IPS DF 6.9 (cell line): ENCODE measurements at regions not wholly inside any gene's neighbourhood (a gene's known extent, or its start where the extent isn't known, plus 50 kb on each side); places are given as distances from the start of the nearest gene placed in this dataset.

ENCODE experiments used
- DNase-seq: peaks from one replicate; pipeline ENCODE4 v3.0.0-alpha.2; 2013; ENCODE audit warnings: low read depth, low spot score
- H3K27ac ChIP-seq: one replicate; pipeline ENCODE4 v1.5.1; 2013; ENCODE audit warnings: low read length, control low read depth
- H3K27me3 ChIP-seq: 2 replicates; pipeline ENCODE4 v1.6.1; 2013; ENCODE audit warnings: mild to moderate bottlenecking, low read length; ENCODE audit not compliant: control insufficient read depth, insufficient read depth
- H3K36me3 ChIP-seq: 2 replicates; pipeline ENCODE4 v1.6.1; 2013; ENCODE audit warnings: low read length; ENCODE audit not compliant: control insufficient read depth, insufficient read depth
- H3K4me1 ChIP-seq: 2 replicates; pipeline ENCODE4 v1.6.1; 2013; ENCODE audit warnings: low read length; ENCODE audit not compliant: control insufficient read depth, insufficient read depth
- H3K4me3 ChIP-seq: 2 replicates; pipeline ENCODE4 v1.5.1; 2013; ENCODE audit warnings: mild to moderate bottlenecking, low read length
- H3K9me3 ChIP-seq: 2 replicates; pipeline ENCODE4 v1.6.1; 2013; ENCODE audit warnings: low read length, inconsistent platforms; ENCODE audit not compliant: control insufficient read depth, insufficient read depth
- WGBS: extraction: QIAGEN DNeasy Blood & Tissue Kit; methylation state at CpG from one replicate; pipeline ENCODE4 v1.1.7; 2013; ENCODE audit warnings: mixed read lengths, missing lambda C conversion rate; ENCODE audit not compliant: insufficient read length, insufficient coverage; 5-methylcytosine and 5-hydroxymethylcytosine counted together

- Histone ChIP-seq H3K9me3 (no peaks in the 10 kb centered on the region), H3K27ac (no peak overlapping the region), H3K4me3 (no peak overlapping the region), H3K4me1 (0 out of 2 replicates have a peak, but pooled peaks cover 3% of the 10 kb centered on the region), H3K27me3 (no peaks in the 10 kb centered on the region), H3K36me3 (no peaks in the 10 kb centered on the region)
- DNase-seq = no peak
- whole genome bisulfite sequencing = no CpG with 5 or more reads among the region's 6 CpGs
These were observed 78.6 kb upstream of the ZFHX3 start for GRCh38 chr16:73126525-73126853.

GRCh38 chr16:73125850-73126524 lies 78.1 kb upstream of the ZFHX3 start:
- no peak for DNase-seq
- no peaks in the 10 kb centered on the region for H3K9me3 ChIP-seq
- H3K27me3 ChIP-seq = no peaks in the 10 kb centered on the region
- WGBS = no CpG with 5 or more reads among the region's 7 CpGs
- no peaks in the 10 kb centered on the region for H3K36me3 ChIP-seq
- no peak overlapping the region for H3K4me3 ChIP-seq
- H3K27ac ChIP-seq = no peak overlapping the region
- 0 out of 2 replicates have a peak, but pooled peaks cover 3% of the 10 kb centered on the region for H3K4me1 ChIP-seq

GRCh38 chr16:73124665-73125375 lies 76.9 kb upstream of the ZFHX3 start:
- Histone ChIP-seq H3K36me3 (no peaks in the 10 kb centered on the region), H3K9me3 (no peaks in the 10 kb centered on the region), H3K27me3 (no peaks in the 10 kb centered on the region), H3K4me3 (no peak overlapping the region), H3K27ac (no peak overlapping the region), H3K4me1 (0 out of 2 replicates have a peak, but pooled peaks cover 3% of the 10 kb centered on the region)
- no CpG with 5 or more reads among the region's 4 CpGs for WGBS
- DNase-seq = no peak

- H3K4me3 ChIP-seq = no peak overlapping the region
- no peaks in the 10 kb centered on the region for H3K27me3 ChIP-seq
- H3K4me1 ChIP-seq = 0 out of 2 replicates have a peak, but pooled peaks cover 3% of the 10 kb centered on the region
- no peaks in the 10 kb centered on the region for H3K9me3 ChIP-seq
- no CpG with 5 or more reads among the region's 10 CpGs for WGBS
- H3K27ac ChIP-seq = no peak overlapping the region
- H3K36me3 ChIP-seq = no peaks in the 10 kb centered on the region
- no peak for DNase-seq
These were observed 76.2 kb upstream of the ZFHX3 start for GRCh38 chr16:73124097-73124652.

- Histone ChIP-seq H3K27me3 (no peaks in the 10 kb centered on the region), H3K4me3 (no peak overlapping the region), H3K4me1 (0 out of 2 replicates have a peak, but pooled peaks cover 3% of the 10 kb centered on the region), H3K9me3 (no peaks in the 10 kb centered on the region), H3K27ac (no peak overlapping the region), H3K36me3 (no peaks in the 10 kb centered on the region)
- no CpG with 5 or more reads among the region's 10 CpGs for WGBS
- DNase-seq = no peak
These were observed 74.9 kb upstream of the ZFHX3 start for GRCh38 chr16:73122604-73123391.

- DNase-seq = no peak
- Histone ChIP-seq H3K4me1 (0 out of 2 replicates have a peak, but pooled peaks cover 1% of the 10 kb centered on the region), H3K36me3 (no peaks in the 10 kb centered on the region), H3K27ac (no peak overlapping the region), H3K4me3 (no peak overlapping the region), H3K9me3 (no peaks in the 10 kb centered on the region), H3K27me3 (no peaks in the 10 kb centered on the region)
- WGBS = no CpG with 5 or more reads among the region's 2 CpGs
These were observed 68.6 kb upstream of the ZFHX3 start for GRCh38 chr16:73116576-73116975.

GRCh38 chr16:73113336-73113735 lies 65.4 kb upstream of the ZFHX3 start:
- Histone ChIP-seq H3K4me3 (no peak overlapping the region), H3K4me1 (peaks cover 1% of the 10 kb centered on the region; the same call in 1 of the 2 replicates), H3K27me3 (no peaks in the 10 kb centered on the region), H3K27ac (no peak overlapping the region), H3K36me3 (no peaks in the 10 kb centered on the region), H3K9me3 (no peaks in the 10 kb centered on the region)
- WGBS = no CpG with 5 or more reads among the region's 6 CpGs
- DNase-seq = no peak

GRCh38 chr16:73108195-73108963 lies 60.5 kb upstream of the ZFHX3 start:
- 100% methylated on average over 1 of the region's 10 CpGs for WGBS
- Histone ChIP-seq H3K27ac (no peak overlapping the region), H3K36me3 (no peaks in the 10 kb centered on the region), H3K27me3 (no peaks in the 10 kb centered on the region), H3K4me3 (no peak overlapping the region), H3K4me1 (peaks cover 1% of the 10 kb centered on the region; the same call in 1 of the 2 replicates), H3K9me3 (no peaks in the 10 kb centered on the region)
- DNase-seq = no peak

GRCh38 chr16:73107371-73107770 lies 59.4 kb upstream of the ZFHX3 start:
- Histone ChIP-seq H3K4me3 (no peak overlapping the region), H3K4me1 (no peaks in the 10 kb centered on the region; the same call in 1 of the 2 replicates), H3K27ac (no peak overlapping the region), H3K27me3 (no peaks in the 10 kb centered on the region), H3K9me3 (no peaks in the 10 kb centered on the region), H3K36me3 (no peaks in the 10 kb centered on the region)
- WGBS = no CpG with 5 or more reads among the region's 4 CpGs
- no peak for DNase-seq
